DND-41 (cell line): ENCODE measurements at regions not wholly inside any gene's neighbourhood (a gene's known extent, or its start where the extent isn't known, plus 50 kb on each side); places are given as distances from the start of the nearest gene placed in this dataset.

Experiments
- ATAC-seq: fragments of 200-7000 bp; cut with Tn5 transposase; 3 replicates; pipeline ENCODE4 v1.9.1; 2021; ENCODE audit warnings: low read depth; ENCODE audit not compliant: insufficient read depth
- DNase-seq: peaks from one replicate; pipeline ENCODE4 v3.0.0-alpha.2; 2020
- H2AFZ ChIP-seq: 2 replicates; pipeline ENCODE4 v1.6.0; 2012; ENCODE audit warnings: low read depth, low read length
- H3K27ac ChIP-seq: 2 replicates; pipeline ENCODE4 v1.5.1; 2012; ENCODE audit warnings: low read length, inconsistent platforms
- H3K27me3 ChIP-seq: fragments of 200-600 bp; sonication (generic); 2 replicates; pipeline ENCODE4 v1.6.0; 2012; ENCODE audit warnings: low read length, mild to moderate bottlenecking, inconsistent platforms; ENCODE audit not compliant: insufficient read depth, poor library complexity
- H3K36me3 ChIP-seq: 2 replicates; pipeline ENCODE4 v1.5.1; 2012; ENCODE audit warnings: low read length, inconsistent platforms; ENCODE audit not compliant: insufficient read depth
- H3K4me1 ChIP-seq: 2 replicates; pipeline ENCODE4 v1.5.1; 2012; ENCODE audit warnings: mild to moderate bottlenecking, low read length; ENCODE audit not compliant: insufficient read depth
- H3K4me2 ChIP-seq: 2 replicates; pipeline ENCODE4 v1.6.0; 2012; ENCODE audit warnings: mild to moderate bottlenecking, moderate library complexity, low read length, inconsistent platforms; ENCODE audit not compliant: insufficient read depth
- H3K4me3 ChIP-seq, 2 experiments: fragments of 200-600 bp in 1 of 2; shearing (Covaris generic) in 1 of 2; 2 replicates each; pipeline ENCODE4 v1.5.1; 2012 to 2016; ENCODE audit warnings: inconsistent platforms in 2 of 2, low read length in 2 of 2, mild to moderate bottlenecking in 2 of 2, low read depth in 1 of 2, moderate library complexity in 1 of 2
- H3K79me2 ChIP-seq: 2 replicates; pipeline ENCODE4 v1.6.0; 2012; ENCODE audit warnings: low read length, inconsistent platforms; ENCODE audit not compliant: insufficient read depth
- H3K9ac ChIP-seq: 2 replicates; pipeline ENCODE4 v1.6.0; 2012; ENCODE audit warnings: low read depth, mild to moderate bottlenecking, inconsistent platforms, low read length, moderate library complexity
- H3K9me3 ChIP-seq: 2 replicates; pipeline ENCODE4 v1.5.1; 2012; ENCODE audit warnings: low read length, moderate library complexity, mild to moderate bottlenecking, inconsistent platforms; ENCODE audit not compliant: insufficient read depth, severe bottlenecking
- H4K20me1 ChIP-seq: 2 replicates; pipeline ENCODE4 v1.6.0; 2012; ENCODE audit warnings: low read length; ENCODE audit not compliant: insufficient read depth
- EZH2 ChIP-seq: IDR thresholded peaks from 3 replicates; pipeline ENCODE4 v1.6.1; 2012; ENCODE audit warnings: borderline replicate concordance, low read depth, mild to moderate bottlenecking, moderate library complexity, low read length, inconsistent platforms; ENCODE audit not compliant: severe bottlenecking
- TF ChIP-seq, protein P1 (sequence below): IDR thresholded peaks from 2 replicates; pipeline ENCODE4 v1.5.1; 2012; ENCODE audit warnings: borderline replicate concordance, low read length, moderate library complexity, mild to moderate bottlenecking; ENCODE audit not compliant: poor library complexity, severe bottlenecking; ENCODE audit errors: extremely low read depth

DNA sequence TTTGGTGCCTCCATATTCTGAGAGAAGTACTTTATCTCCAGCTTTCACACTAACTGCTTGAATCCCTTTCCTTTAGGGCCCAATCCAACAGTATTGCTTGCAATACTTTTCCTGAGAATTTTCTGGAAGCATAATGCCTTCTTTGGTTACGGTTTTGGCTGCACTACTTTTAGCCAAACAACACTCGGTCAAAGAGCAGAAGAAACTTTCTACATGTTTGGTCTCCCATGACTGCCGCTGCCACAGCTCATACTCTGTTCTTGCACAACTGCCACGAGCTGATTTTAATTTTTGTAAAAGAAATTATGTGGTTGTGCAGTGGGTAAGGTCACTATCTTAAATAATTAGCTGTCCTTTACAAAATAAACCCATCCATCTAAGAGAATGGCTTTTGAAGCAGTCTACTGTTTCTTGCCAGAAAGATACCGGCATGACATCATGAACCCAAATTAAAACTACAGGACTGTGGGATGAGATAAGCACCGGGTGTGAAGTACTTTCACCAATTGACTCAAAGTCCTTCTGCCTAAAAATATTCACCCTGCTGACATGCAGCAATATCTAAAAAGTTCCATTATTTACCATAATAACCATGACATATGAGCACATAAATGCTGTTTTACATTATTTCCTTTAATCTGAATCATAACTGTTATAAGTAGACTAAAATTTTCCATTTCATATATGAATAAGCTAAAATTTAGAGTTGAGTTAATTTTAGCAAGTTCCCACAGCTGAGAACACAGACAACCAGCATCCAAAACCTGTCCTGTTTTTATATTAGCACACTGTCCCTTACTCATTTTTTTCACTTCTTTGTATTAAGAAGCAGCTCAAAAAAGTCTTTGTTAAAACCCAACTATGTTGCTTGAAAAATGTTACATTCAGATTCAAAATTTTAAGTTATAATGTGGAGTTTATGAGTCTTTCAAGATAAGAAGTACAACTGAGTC lies 1154.3 kb downstream of the EPHA3 start:
- Histone ChIP-seq H4K20me1 (no peaks in the 10 kb centered on the region), H3K4me2 (no peak overlapping the region), H3K9ac (no peak overlapping the region), H3K36me3 (no peaks in the 10 kb centered on the region; the same call in 1 of the 2 replicates), H3K27ac (no peak overlapping the region), H3K27me3 (no peaks in the 10 kb centered on the region), H3K4me1 (no peaks in the 10 kb centered on the region), H3K79me2 (no peaks in the 10 kb centered on the region), H3K9me3 (peaks cover 18% of the 10 kb centered on the region), H2AFZ (no peak overlapping the region), H3K4me3 (no peak overlapping the region)
- TF ChIP-seq EZH2 = no peak
- TF ChIP-seq, protein P1, sequence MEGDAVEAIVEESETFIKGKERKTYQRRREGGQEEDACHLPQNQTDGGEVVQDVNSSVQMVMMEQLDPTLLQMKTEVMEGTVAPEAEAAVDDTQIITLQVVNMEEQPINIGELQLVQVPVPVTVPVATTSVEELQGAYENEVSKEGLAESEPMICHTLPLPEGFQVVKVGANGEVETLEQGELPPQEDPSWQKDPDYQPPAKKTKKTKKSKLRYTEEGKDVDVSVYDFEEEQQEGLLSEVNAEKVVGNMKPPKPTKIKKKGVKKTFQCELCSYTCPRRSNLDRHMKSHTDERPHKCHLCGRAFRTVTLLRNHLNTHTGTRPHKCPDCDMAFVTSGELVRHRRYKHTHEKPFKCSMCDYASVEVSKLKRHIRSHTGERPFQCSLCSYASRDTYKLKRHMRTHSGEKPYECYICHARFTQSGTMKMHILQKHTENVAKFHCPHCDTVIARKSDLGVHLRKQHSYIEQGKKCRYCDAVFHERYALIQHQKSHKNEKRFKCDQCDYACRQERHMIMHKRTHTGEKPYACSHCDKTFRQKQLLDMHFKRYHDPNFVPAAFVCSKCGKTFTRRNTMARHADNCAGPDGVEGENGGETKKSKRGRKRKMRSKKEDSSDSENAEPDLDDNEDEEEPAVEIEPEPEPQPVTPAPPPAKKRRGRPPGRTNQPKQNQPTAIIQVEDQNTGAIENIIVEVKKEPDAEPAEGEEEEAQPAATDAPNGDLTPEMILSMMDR = no peak
- ATAC-seq = no peak
- DNase-seq = no peak
